Bronchial epithelial cell (primary cell): ENCODE measurements at regions not wholly inside any gene's neighbourhood (a gene's known extent, or its start where the extent isn't known, plus 50 kb on each side); places are given as distances from the start of the nearest gene placed in this dataset.

Experiments
- DNase-seq: peaks from one replicate; pipeline ENCODE4 v3.0.0-alpha.2; 2010; ENCODE audit warnings: low read depth
- FAIRE-seq: peaks from 2 replicates; lab custom pipeline; 2011; peaks lifted over from hg19 to GRCh38; lab: Jason Lieb, UNC
- H3K27me3 ChIP-seq: 2 replicates; pipeline ENCODE4 v1.5.1; 2011; ENCODE audit warnings: low read length; ENCODE audit not compliant: control insufficient read depth, insufficient read depth
- H3K36me3 ChIP-seq: 2 replicates; pipeline ENCODE4 v1.5.1; 2011; ENCODE audit warnings: low read length; ENCODE audit not compliant: control insufficient read depth, insufficient read depth
- H3K4me3 ChIP-seq: 2 replicates; pipeline ENCODE4 v1.5.1; 2011; ENCODE audit warnings: mild to moderate bottlenecking, low read depth, low read length, control low read depth
- CTCF ChIP-seq: IDR thresholded peaks from 2 replicates; pipeline ENCODE4 v1.5.1; 2011; ENCODE audit warnings: mild to moderate bottlenecking, moderate library complexity, low read length, control low read depth, inconsistent platforms; ENCODE audit not compliant: insufficient read depth, severe bottlenecking

GRCh38 chrX:20666331-20666730 lies 399.6 kb upstream of the RPS6KA3 start:
- TF ChIP-seq CTCF: no peak
- H3K27me3 ChIP-seq: no peaks in the 10 kb centered on the region
- H3K36me3 ChIP-seq: no peaks in the 10 kb centered on the region
- DNase-seq (no peak), FAIRE-seq (no peak)
- H3K4me3 ChIP-seq: no peak overlapping the region

- no peak for DNase-seq
- no peaks in the 10 kb centered on the region for H3K36me3 ChIP-seq
- no peak for FAIRE-seq
- no peak for TF ChIP-seq CTCF
- no peak overlapping the region for H3K4me3 ChIP-seq
- H3K27me3 ChIP-seq: no peaks in the 10 kb centered on the region
Observed at GRCh38 chrX:20665481-20665880, 398.8 kb upstream of the RPS6KA3 start.

GRCh38 chrX:20664774-20665173 lies 398.1 kb upstream of the RPS6KA3 start:
- Histone ChIP-seq H3K36me3 (no peaks in the 10 kb centered on the region), H3K4me3 (no peak overlapping the region), H3K27me3 (no peaks in the 10 kb centered on the region)
- no peak for TF ChIP-seq CTCF
- no peak for DNase-seq
- FAIRE-seq: no peak

GRCh38 chrX:20664131-20664530 lies 397.4 kb upstream of the RPS6KA3 start:
- no peak for TF ChIP-seq CTCF

GRCh38 chrX:20663336-20663735 lies 396.6 kb upstream of the RPS6KA3 start:
- Histone ChIP-seq H3K27me3 (no peaks in the 10 kb centered on the region), H3K36me3 (no peaks in the 10 kb centered on the region), H3K4me3 (no peak overlapping the region)
- FAIRE-seq: peak; percentile 52
- no peak for TF ChIP-seq CTCF
- no peak for DNase-seq

More at GRCh38 chrX:20664131-20664530, 397.4 kb upstream of the RPS6KA3 start:
- FAIRE-seq (no peak), DNase-seq (no peak)
- Histone ChIP-seq H3K4me3 (no peak overlapping the region), H3K27me3 (no peaks in the 10 kb centered on the region), H3K36me3 (no peaks in the 10 kb centered on the region)

- Histone ChIP-seq H3K27me3 (no peaks in the 10 kb centered on the region), H3K36me3 (no peaks in the 10 kb centered on the region), H3K4me3 (no peak overlapping the region)
- FAIRE-seq (no peak), DNase-seq (no peak)
- no peak for TF ChIP-seq CTCF
Observed at GRCh38 chrX:20656721-20657120, 390.0 kb upstream of the RPS6KA3 start.
